Upper lobe of left lung (tissue), 6 donors: ENCODE measurements at regions not wholly inside any gene's neighbourhood (a gene's known extent, or its start where the extent isn't known, plus 50 kb on each side); places are given as distances from the start of the nearest gene placed in this dataset.

Experiments
- ATAC-seq, 2 donors: fragments of 200-7000 bp; cut with Tn5 transposase; one replicate each; pipeline ENCODE4 v1.9.1; 2022; ENCODE audit warnings: mild to moderate bottlenecking in 2 of 2, moderate library complexity in 2 of 2; ENCODE audit not compliant: low FRiP score in 2 of 2
- DNase-seq, 2 donors: peaks; one replicate each; pipeline ENCODE4 v3.0.0-alpha.2; 2019 to 2020
- H3K27ac ChIP-seq, 4 donors: fragments of 200-600 bp; sonication (generic); one replicate each; pipeline ENCODE4 v1.5.1; 2016 to 2019
- H3K27me3 ChIP-seq, 4 donors: fragments of 200-600 bp; sonication (generic); one replicate each; pipeline ENCODE4 v1.5.1; 2017 to 2019
- H3K36me3 ChIP-seq, 4 donors: fragments of 200-600 bp; sonication (generic); one replicate each; pipeline ENCODE4 v1.5.1; 2016 to 2019
- H3K4me1 ChIP-seq, 4 donors: fragments of 200-600 bp; sonication (generic); one replicate each; pipeline ENCODE4 v1.5.1; 2018 to 2019
- H3K4me3 ChIP-seq, 4 donors: fragments of 200-600 bp; sonication (generic); one replicate each; pipeline ENCODE4 v1.5.1; 2017 to 2019; ENCODE audit warnings: mild to moderate bottlenecking in 2 of 4, moderate library complexity in 1 of 4
- H3K9me3 ChIP-seq, 4 donors: fragments of 200-600 bp; sonication (generic); one replicate each; pipeline ENCODE4 v1.5.1; 2018 to 2019
- CTCF ChIP-seq, 6 experiments: fragments of 450-650 bp in 4 of 6; fragments of 200-600 bp in 2 of 6; sonication (generic) in 2 of 6; IDR thresholded peaks; one replicate each; pipeline ENCODE4 v1.5.1; 2016 to 2019; ENCODE audit warnings: antibody characterized with exemption in 6 of 6
- EP300 ChIP-seq, 4 donors: sonication (generic); formaldehyde crosslinking; IDR thresholded peaks; one replicate each; pipeline ENCODE4 v1.5.1; 2017; ENCODE audit warnings: antibody characterized with exemption in 4 of 4, control low read depth in 2 of 4
- POLR2A ChIP-seq, 4 donors: fragments of 450-650 bp; IDR thresholded peaks; one replicate each; pipeline ENCODE4 v1.5.1; 2016 to 2017; ENCODE audit warnings: antibody characterized with exemption in 4 of 4, mild to moderate bottlenecking in 2 of 4
- POLR2AphosphoS5 ChIP-seq, 2 donors: sonication (generic); formaldehyde crosslinking; IDR thresholded peaks; one replicate each; pipeline ENCODE4 v1.5.1; 2017; ENCODE audit warnings: antibody characterized with exemption in 2 of 2
- WGBS, 2 donors: methylation state at CpG; one replicate each; pipeline ENCODE4 v1.1.5; 2017 to 2018; 5-methylcytosine and 5-hydroxymethylcytosine counted together
- donor health status: DM: no; HTN: no; CAD: no; lungs with moderate emphysema.
- donor health status: DM: no; HTN: yes; CAD: no; lungs with severe emphysema.

DNA sequence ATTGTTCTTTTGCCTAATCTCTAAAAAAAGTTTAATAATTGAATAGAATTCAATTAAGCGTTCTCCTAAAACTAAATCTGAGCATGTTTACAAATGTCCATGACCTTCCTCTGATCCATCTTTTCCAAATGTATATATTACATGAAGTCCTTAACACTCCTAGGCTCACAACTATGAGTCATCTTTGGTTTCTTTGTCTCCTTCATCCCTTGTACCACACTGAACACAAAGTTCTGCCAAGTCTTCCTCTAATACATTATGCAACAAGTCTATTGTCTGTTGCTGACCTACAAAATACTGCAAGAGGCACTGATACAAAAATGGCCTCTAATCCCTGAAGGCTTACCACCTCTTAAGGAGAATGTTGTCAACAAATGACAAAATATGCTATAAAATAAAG is 550.2 kb downstream of the PYDC2 start:
- H3K27ac ChIP-seq, result no peak overlapping the region
- DNase-seq (no peak), ATAC-seq (no peak)
- H3K4me1 ChIP-seq, result no peaks in the 10 kb centered on the region
- TF ChIP-seq POLR2AphosphoS5 (IDR thresholded peaks at IDR 0.05) (no peak), POLR2A (IDR thresholded peaks at IDR 0.05) (no peak), CTCF (IDR thresholded peaks at IDR 0.05) (no peak), EP300 (IDR thresholded peaks at IDR 0.05) (no peak)
- H3K4me3 ChIP-seq, result no peak overlapping the region
- 83 to 84% methylated on average over 1 of the region's 1 CpG for WGBS, 2 donors
- no peaks in the 10 kb centered on the region for H3K9me3 ChIP-seq
- H3K27me3 ChIP-seq, result no peaks in the 10 kb centered on the region
- H3K36me3 ChIP-seq, result no peaks in the 10 kb centered on the region

- DNase-seq (no peak), ATAC-seq (no peak)
- H3K9me3 ChIP-seq, result no peaks in the 10 kb centered on the region
- no peaks in the 10 kb centered on the region for H3K36me3 ChIP-seq
- 88 to 94% methylated on average over 1 of the region's 1 CpG for WGBS, 2 donors
- no peak overlapping the region for H3K4me3 ChIP-seq
- H3K27me3 ChIP-seq, result no peaks in the 10 kb centered on the region
- H3K4me1 ChIP-seq, result no peaks in the 10 kb centered on the region
- TF ChIP-seq POLR2A (IDR thresholded peaks at IDR 0.05) (no peak), EP300 (IDR thresholded peaks at IDR 0.05) (no peak), POLR2AphosphoS5 (IDR thresholded peaks at IDR 0.05) (no peak), CTCF (IDR thresholded peaks at IDR 0.05) (no peak)
- no peak overlapping the region for H3K27ac ChIP-seq
Observed at GRCh38 chr3:192013110-192013509, 552.1 kb downstream of the PYDC2 start.

GRCh38 chr3:192022412-192022811 is 561.4 kb downstream of the PYDC2 start:
- 50 to 70% methylated on average over 2 of the region's 2 CpGs for WGBS, 2 donors
- no peak for ATAC-seq
- no peaks in the 10 kb centered on the region for H3K27me3 ChIP-seq

GRCh38 chr3:192024751-192025150 is 563.8 kb downstream of the PYDC2 start:
- H3K4me3 ChIP-seq, result no peak overlapping the region
- no peak for ATAC-seq
- H3K27me3 ChIP-seq, result no peaks in the 10 kb centered on the region
- 59 to 69% methylated on average over 1 of the region's 1 CpG for WGBS, 2 donors
- H3K9me3 ChIP-seq, result no peaks in the 10 kb centered on the region
- TF ChIP-seq CTCF (IDR thresholded peaks at IDR 0.05) (no peak), EP300 (IDR thresholded peaks at IDR 0.05) (no peak), POLR2AphosphoS5 (IDR thresholded peaks at IDR 0.05) (no peak), POLR2A (IDR thresholded peaks at IDR 0.05) (no peak)
- H3K27ac ChIP-seq, result no peak overlapping the region
- no peaks in the 10 kb centered on the region for H3K36me3 ChIP-seq
- no peak for DNase-seq
- H3K4me1 ChIP-seq, result no peaks in the 10 kb centered on the region

More at GRCh38 chr3:192022412-192022811, 561.4 kb downstream of the PYDC2 start:
- no peak overlapping the region for H3K27ac ChIP-seq
- no peaks in the 10 kb centered on the region for H3K36me3 ChIP-seq
- no peak for TF ChIP-seq EP300 (IDR thresholded peaks at IDR 0.05)
- TF ChIP-seq POLR2A (IDR thresholded peaks at IDR 0.05), result no peak
- no peak for TF ChIP-seq CTCF (IDR thresholded peaks at IDR 0.05)
- DNase-seq, result no peak
- no peak overlapping the region for H3K4me3 ChIP-seq
- no peaks in the 10 kb centered on the region for H3K4me1 ChIP-seq
- H3K9me3 ChIP-seq, result peaks cover 0 to 4% (median 2%) of the 10 kb centered on the region in 4 donors

DNA sequence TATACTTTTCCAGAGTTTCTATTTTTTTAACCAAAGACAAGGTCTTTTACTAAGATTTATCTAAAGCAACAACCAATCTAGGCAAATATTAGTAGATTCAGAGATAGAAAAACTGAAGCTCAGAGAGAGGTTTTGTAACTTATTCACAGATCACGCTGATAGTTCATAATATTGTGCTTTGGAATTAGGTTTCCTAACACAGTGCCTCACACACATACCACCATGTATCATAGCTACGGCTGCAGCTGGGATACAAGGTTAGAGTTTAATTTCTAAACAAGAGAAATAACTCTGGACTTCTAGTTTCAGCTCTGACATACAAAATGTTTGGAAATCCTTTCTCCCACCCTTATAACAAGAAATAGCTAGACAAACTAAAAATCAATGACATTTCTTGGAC is 565.7 kb downstream of the PYDC2 start:
- no peak for ATAC-seq
- Histone ChIP-seq H3K36me3 (no peaks in the 10 kb centered on the region), H3K4me1 (no peaks in the 10 kb centered on the region), H3K9me3 (no peaks in the 10 kb centered on the region), H3K4me3 (no peak overlapping the region), H3K27ac (no peak overlapping the region), H3K27me3 (no peaks in the 10 kb centered on the region)
- 83% methylated on average over 2 of the region's 2 CpGs for WGBS, 2 donors
- no peak for DNase-seq
- TF ChIP-seq EP300 (IDR thresholded peaks at IDR 0.05) (no peak), CTCF (IDR thresholded peaks at IDR 0.05) (no peak), POLR2AphosphoS5 (IDR thresholded peaks at IDR 0.05) (no peak), POLR2A (IDR thresholded peaks at IDR 0.05) (no peak)
